GM12878 (cell line): ENCODE measurements at regions not wholly inside any gene's neighbourhood (a gene's known extent, or its start where the extent isn't known, plus 50 kb on each side); places are given as distances from the start of the nearest gene placed in this dataset.

Experiments
- CBX5 ChIP-seq: sonication (generic); IDR thresholded peaks from 2 replicates; pipeline ENCODE4 v1.6.1; 2016; ENCODE audit warnings: low read depth, moderate library complexity, mild to moderate bottlenecking, inconsistent platforms
- CHD2 ChIP-seq: IDR thresholded peaks from 2 replicates; pipeline ENCODE4 v1.6.1; 2011; ENCODE audit warnings: low read depth, low read length, improper control_type of control experiment, borderline replicate concordance
- CTCF ChIP-seq, 3 experiments: IDR thresholded peaks in 2 of 3; conservative IDR thresholded peaks in 1 of 3; 2 replicates each; pipeline ENCODE4 v1.5.1; 2011; ENCODE audit warnings: low read depth in 3 of 3, low read length in 3 of 3, mild to moderate bottlenecking in 3 of 3, control low read depth in 2 of 3, moderate library complexity in 2 of 3, inconsistent platforms in 1 of 3, mixed read lengths in 1 of 3; ENCODE audit not compliant: control insufficient read depth in 2 of 3, insufficient read depth in 1 of 3; ENCODE audit errors: extremely low read depth in 1 of 3
- MAX ChIP-seq: IDR thresholded peaks from 2 replicates; pipeline ENCODE4 v1.6.1; 2012; ENCODE audit warnings: low read depth, low read length, improper control_type of control experiment
- NBN ChIP-seq: fragments of 450-650 bp; IDR thresholded peaks from 2 replicates; pipeline ENCODE4 v1.6.1; 2016
- POLR2A ChIP-seq: IDR thresholded peaks from 2 replicates; pipeline ENCODE4 v1.6.1; 2011; ENCODE audit warnings: low read depth, mild to moderate bottlenecking, low read length
- RAD21 ChIP-seq: IDR thresholded peaks from 2 replicates; pipeline ENCODE4 v1.6.1; 2011; ENCODE audit warnings: mild to moderate bottlenecking, low read depth, low read length, moderate library complexity; ENCODE audit not compliant: insufficient read depth

GRCh38 chr6:112626468-112627082, 279.4 kb downstream of the RFPL4B start:
- TF ChIP-seq POLR2A (no peak), NBN (no peak), CBX5 (no peak), CHD2 (no peak), MAX (no peak), CTCF (IDR thresholded peaks at IDR 0.05 in 2 of 3, conservative IDR thresholded peaks at IDR 0.05 in 1 of 3; ENCODE audit: control insufficient read depth in 2 of 3, extremely low read depth in 1 of 3, insufficient read depth in 1 of 3, low read depth in 3 of 3, low read length in 3 of 3) (no peak), RAD21 (no peak)
